ENCODE measurements at regions not wholly inside any gene's neighbourhood (a gene's known extent, or its start where the extent isn't known, plus 50 kb on each side); places are given as distances from the start of the nearest gene placed in this dataset.

DNA sequence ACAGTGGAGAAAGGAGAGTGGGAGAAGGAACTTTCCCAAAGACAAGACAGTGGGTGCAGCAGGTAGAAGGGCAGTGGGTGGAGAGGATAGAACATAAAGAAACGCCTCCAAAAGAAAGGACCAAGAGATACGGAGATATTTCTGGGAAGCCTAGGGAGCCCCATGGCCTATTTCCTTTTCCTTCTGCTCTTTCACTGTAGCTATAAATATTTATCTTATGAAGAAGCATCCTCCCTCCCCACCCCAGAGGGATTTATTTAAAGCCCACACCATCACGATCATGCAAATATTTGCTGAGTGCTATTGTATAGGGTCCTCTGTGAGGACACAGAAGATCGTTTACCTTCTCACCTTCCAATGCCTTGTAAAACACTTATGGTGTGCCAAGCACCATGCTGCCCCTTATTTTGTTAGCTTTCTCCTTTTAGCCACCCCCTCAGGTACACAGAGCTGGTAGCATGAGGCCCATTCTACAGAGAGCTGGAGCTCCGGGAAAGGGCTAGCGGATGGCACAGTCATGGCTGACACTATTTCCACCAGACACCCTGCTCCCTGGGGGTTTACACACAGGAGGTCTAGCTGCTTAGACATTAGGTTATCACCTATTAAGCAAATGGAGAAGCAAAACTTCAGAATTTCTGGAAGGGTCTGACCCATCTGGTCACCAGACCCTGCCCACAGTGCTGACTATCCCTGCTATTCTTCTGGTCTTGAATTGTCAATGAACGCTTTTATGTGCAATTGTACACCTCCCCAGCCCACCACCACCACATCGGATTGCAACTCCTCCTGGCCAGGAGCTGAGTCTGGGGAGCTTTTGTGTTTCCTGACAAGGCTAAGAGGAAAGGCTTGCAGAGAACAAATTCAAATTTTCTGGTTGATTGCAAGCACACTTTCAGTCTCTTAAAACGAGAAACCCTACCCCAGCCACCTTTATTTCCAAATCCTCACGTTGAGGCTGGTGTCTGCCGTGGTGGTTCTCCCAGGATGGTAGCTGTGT, 91.8 kb upstream of the KLF7 start:
- DNase-seq = no peak

DNA sequence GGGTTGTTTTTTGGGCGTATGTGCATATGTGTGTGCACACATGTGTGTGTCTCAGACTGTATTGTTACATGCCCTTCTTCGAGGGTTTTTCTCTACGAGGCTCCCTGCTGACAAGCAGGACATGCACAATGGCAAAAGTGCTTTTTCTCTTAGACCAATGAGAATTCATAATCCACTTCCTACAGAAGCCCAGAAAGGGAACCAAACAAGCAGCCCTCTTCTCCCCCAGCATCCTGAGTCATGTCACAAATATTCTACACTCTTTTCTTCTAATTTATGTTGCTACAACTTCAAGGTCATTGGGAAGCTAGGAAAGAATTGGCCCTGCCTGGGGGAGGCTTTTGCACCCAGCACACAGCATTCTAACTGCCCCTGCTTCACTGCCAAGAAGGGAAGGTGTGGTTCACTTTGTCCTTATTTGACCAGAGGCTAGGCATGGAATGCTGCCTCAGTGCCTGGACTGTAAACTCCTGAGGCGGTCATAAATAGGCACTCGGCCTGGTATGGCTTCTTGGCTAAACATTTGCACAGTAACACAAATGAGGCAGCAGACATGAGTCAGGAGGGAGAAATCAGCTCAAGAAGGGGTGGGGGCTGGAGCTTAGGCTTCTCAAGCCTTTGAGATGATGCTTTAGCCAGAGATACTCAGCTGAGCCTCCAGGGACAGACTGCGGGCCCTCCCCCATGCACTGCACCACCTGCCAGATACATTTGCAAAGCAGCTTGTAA, 92.7 kb upstream of the KLF7 start:
- DNase-seq = no peak

DNA sequence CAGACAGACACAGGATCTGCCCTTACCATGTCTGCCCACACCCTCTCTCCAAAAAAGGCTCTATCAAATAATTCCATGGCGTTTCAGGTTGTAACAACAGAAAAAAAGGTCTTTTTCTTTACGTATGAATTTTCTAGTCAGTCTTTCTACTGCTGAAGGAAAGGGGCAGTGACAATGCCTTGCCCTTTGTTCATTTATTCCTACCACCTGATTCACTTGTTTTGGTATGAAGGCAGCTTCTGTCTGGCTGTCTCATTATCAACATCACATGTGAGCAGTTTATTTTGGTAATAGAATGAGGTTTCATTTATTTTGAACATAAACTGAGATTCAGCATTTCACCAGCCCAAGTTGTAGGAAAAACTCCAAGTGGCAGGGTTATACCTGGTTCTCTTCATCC, 94.3 kb upstream of the KLF7 start:
- DNase-seq = no peak

- no peak for DNase-seq
Measured at GRCh38 chr2:207260947-207261346, 95.2 kb upstream of the KLF7 start.

DNA sequence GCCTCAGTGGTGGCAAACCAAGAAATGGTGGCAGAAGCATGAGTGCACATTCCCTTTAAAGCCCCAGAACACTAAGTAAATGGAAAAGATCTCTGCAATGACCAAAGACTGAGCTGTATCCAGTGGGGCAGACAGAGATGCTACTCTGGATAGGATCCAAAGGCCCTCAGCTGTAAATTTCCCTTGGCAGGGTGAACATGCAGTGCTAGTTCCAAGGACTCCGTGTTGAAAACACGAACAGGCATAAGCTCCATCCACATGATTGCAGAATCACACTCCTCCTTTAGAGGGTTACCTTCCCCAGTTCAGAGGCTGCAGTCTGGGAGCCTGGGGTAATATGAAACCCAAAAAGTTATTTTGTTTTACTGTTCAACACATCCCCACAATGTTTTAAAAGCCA, 98.6 kb upstream of the KLF7 start:
- DNase-seq = no peak

DNA sequence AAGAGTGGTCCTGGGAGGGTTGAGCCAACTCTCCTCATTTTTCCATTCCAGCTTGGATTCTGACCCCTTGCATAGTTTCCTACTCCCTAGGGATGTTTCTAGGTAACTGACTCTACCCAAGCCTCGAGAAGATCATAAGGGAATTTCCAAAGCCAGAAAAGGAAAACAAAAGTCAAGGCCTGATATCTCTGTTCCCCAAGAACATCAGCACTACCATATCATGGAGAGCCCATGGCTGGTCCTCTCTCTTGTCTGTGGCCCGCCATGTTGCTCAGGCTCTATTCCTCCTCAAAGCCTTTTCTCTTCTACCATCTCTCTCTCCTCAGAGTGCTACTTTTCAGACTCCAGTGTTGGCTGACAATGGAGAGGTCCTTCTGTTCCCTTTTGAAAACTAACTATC, 99.6 kb upstream of the KLF7 start:
- no peak for DNase-seq

GRCh38 chr2:207265869-207266268, 100.1 kb upstream of the KLF7 start:
- DNase-seq = no peak

DNA sequence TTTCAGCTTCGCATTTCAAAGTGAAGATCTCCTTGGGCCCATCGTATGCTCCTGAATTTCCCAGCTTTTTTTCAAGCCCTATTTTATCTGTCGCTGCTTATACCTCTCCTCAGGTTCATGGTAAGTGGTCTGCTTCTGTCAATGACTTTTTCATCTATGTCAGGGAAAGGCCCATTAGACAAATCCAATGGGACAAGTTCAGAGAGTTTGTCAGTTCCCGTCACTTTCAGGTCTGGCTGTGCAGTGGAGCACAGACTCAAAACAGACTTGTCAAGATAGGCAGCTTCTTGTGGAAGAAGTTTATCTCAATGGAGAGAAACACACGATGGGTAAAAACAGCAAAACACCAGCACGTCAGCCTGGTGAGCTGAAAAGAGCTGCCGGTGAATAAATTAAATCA, 100.9 kb upstream of the KLF7 start:
- DNase-seq = no peak

DNA sequence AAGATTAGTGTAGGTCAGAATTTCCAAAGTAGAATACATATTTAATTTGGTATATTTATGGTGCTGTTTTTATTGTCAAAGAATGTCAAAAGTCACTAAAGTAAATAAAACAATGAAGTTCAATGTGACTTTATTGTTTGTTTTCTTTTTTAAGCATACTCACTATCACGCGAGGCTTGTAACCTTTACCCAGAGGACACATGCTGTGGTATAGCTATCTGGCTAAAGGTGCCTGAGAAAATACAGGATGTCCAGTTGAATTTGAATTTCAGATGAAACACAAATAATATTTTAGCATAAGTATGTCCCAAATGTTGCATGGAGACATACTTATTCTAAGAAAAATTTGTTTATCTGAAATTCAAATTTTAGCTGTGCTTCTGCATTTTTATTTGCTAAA, 103.3 kb upstream of the KLF7 start:
- no peak for DNase-seq

DNA sequence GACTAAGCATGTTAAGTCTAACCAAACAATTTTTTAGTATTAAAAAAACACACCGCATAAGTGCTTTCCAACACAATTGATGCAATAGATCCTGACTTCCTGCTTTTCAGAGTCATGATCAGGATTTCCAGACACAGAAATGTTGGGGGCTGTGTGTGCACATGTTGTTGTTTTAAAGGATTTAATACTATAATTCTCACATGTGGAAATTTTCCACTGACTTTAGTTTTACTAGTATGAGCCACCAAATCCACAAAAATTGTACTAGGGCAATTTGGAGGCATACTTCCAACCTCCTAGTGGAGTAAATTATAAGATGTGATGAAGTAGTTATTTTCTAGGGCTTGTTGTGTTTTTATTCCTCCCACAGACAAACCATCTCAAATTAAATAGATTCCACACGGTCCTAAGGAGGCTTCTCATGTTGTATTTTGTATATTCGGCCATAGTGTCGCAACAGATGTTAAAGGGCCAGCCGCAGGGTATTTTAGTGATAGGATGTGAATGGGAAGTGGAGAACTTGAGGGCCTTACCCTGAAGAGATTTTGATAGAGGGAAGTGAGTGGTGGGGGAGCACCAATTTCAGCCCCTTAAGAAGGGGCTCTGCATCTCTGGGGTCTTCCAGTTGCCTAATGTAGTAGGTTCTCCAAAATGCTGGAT, 108.9 kb upstream of the KLF7 start:
- DNase-seq = no peak

DNA sequence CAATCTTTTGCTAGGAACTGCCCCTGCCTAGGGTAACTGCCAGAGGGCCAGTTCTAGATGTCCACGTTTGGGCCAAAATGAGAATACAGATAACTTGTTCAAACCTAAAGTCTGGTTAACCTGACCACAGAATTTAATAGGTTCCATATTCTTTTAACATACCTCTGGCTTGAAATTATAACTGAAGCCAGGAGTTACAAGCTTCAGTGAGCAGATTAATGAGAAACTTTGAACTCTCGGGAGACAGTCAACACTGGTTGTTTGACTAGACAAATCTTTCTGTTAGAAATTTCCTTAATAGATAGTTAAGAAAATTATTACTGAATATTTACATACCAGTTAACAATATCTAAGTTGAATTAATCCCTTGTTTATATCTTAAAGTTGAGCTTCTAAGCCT, 110.0 kb upstream of the KLF7 start:
- no peak for DNase-seq

GRCh38 chr2:207276248-207276647, 110.5 kb upstream of the KLF7 start:
- no peak for DNase-seq

- DNase-seq = no peak
Measured at GRCh38 chr2:207276858-207277257, 111.1 kb upstream of the KLF7 start.

- DNase-seq = no peak
Measured at GRCh38 chr2:207279520-207279919, 113.8 kb upstream of the KLF7 start.

DNA sequence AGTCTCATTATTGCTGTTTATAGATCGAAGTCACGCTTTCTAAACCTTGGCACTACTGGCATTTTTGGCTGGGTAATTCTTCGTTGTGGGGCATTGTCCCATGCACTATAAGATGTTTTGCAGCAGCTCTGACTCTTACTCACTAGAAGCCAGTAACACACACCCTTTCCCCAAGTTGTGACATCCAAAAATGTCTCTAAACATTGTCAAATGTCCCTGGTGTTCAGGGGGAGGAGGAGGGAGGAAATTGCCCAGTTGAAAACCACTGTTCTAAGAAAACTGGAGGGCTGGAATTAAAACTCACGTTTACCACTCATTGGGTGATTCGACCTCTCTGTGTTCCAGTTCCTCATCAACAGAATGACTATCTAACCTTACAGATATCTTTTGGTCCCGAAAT, 115.7 kb upstream of the KLF7 start:
- DNase-seq = no peak

DNA sequence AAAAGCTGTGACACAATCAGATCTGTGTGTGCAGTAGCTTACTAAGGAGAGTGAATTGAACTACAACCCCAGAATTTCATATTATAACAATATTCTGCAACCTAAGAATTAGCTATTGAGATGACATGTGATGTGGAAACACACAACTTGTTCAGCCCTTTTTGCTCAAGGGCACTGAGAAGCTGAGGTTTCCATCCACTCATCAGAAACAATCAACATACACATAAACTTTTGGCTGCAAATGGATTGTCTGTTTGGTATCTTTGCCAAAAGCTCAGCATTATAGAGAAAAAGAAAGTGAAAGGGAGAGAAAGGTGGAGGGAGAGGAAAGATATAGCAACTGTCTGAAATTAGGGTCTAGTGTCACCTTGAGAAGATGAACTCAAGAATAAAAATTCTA, 117.2 kb upstream of the KLF7 start:
- DNase-seq = no peak

DNA sequence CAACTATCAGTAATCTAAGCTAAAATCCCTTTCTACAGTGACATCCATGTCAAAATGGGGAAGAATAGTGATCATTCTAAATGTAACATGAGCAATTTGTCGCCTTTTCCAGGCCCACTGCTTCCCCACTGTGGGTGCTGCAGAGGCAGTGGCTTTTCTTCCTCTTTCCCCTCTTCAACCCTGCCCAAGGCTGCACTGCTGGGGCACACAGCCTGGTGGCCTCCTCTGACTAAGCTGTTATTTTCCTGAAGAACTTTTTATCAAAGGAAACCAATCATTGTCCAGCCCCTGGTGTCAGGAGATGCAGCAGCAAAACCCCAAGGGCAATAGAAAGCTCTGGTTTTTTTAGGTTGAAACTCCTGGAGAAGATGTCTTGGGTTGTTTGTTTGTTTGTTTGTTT, 117.6 kb upstream of the KLF7 start:
- no peak for DNase-seq

DNA sequence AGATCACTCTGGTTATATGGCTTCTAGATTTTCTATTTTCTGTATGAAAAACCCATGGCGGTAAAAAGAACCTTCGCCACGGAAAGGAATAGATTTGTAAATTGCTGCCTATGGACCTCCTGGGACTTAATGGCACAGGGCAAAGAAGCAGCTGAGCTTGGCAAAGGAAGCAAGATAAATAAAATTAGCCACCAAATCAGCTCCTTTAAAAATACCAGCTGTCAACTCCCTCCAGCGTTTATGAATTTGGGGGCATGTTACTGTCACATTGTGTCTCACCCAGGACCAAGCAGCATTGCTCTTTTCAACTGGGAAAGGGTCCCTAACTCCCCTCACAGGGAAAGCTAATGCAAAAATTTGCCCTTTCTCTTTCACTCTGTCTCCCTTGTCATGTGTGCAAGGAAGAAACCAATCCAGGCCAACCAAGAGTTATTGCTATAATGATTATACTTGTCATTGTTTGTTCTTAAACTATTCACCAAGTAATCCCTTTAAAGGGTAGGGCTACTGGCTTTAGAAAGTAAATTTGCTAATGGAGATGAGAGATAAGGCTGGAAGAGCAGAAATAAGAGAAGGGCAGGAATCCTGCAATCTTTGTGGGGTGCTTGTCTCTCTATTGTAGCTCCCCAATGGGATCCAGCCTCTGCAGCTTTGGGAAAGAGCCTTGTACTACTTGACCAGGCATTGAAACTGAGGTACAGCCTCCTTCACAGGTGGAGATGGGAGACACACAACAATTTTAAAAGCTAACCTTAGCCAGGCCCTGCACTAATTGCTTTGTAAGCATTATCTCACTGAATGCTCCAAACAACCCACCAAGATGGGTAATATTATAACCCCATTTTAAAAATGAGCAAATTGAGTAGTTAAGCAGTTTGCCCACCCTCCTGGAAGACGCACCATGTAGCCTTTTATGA, 119.1 kb upstream of the KLF7 start:
- no peak for DNase-seq

- DNase-seq = no peak
Measured at GRCh38 chr2:207285473-207285815, 119.7 kb upstream of the KLF7 start.

DNA sequence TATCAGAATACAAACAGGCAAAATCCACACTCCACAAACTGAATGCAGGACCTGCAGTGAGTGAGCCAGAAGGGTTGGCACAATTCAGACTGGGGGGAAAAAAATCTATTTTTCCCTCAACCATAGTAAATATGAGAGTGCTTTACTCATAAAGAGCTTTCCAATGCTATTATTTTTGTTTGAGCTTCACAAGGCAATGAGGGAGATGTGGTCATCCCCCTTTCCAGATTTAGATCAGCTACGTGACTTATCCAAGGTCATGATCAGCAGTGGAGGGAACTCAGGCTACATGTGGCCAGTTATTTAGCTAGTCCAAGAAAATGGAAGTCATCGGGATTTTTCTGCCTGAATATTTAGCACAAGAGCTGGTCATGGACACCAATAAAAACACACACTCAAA, 120.4 kb upstream of the KLF7 start:
- no peak for DNase-seq

DNA sequence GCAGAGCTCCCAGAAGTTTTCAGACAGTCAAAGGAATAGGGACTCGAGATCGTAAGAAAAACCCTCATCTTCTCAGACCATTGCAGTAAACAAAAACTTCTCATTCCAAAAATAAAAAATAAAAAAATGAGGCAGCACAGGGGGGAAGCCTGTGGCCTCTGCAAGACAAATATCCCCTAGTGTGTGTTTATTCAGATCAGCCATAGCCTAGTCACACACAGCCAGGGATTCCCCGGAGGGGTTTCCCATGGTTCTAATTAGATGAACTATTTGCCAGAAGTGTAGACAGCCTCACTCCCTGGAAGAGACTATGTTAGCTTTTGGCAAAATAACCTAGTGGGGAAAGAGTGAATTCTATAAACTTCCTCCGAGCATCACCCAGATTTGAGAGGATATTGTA, 122.9 kb upstream of the KLF7 start:
- DNase-seq = no peak

DNA sequence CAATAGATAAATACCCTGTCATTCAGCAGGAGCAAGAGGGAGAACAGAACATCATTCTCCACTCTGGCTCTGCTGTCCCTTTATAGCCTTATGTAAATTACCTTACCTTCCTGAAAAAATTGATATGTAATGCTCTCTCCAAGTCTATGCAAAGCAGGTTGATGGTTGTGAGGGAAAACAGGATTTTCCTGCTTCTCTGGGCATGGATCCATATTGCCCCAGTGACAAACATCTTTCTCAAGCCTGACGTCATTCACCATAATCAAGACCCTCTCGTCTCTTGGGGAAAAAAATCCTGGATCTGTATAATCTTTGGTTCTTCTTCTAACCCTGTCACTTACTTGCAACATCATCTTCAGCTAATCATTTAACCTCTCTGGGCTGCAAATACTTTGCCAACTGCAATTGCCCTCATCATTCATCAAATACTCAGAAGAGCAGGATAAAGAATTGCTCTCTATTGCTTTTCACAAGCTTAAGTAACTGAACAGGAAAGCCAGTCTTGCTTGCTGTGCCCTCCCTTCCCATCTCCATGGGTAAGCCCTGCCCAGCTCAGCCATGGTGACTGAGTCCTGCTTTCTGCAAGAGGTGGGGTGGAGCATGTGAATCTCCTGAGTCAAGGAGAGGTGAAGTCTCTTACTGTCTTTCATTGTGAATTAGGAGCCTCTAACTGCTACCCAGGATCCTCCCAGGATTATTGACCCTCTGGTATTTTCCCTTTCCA, 123.7 kb upstream of the KLF7 start:
- no peak for DNase-seq
